Astrocyte (in vitro differentiated cells and primary cell): ENCODE measurements at regions not wholly inside any gene's neighbourhood (a gene's known extent, or its start where the extent isn't known, plus 50 kb on each side); places are given as distances from the start of the nearest gene placed in this dataset.

Experiments
- EZH2 ChIP-seq: IDR thresholded peaks from 2 replicates; pipeline ENCODE4 v1.6.1; 2012; ENCODE audit warnings: mild to moderate bottlenecking, low read length, inconsistent platforms; ENCODE audit not compliant: insufficient read depth
- TF ChIP-seq, protein P1 (sequence below): IDR thresholded peaks from 2 replicates; pipeline ENCODE4 v1.5.1; 2011; ENCODE audit warnings: low read depth, mild to moderate bottlenecking, inconsistent platforms, low read length, moderate library complexity; ENCODE audit not compliant: insufficient read depth

DNA sequence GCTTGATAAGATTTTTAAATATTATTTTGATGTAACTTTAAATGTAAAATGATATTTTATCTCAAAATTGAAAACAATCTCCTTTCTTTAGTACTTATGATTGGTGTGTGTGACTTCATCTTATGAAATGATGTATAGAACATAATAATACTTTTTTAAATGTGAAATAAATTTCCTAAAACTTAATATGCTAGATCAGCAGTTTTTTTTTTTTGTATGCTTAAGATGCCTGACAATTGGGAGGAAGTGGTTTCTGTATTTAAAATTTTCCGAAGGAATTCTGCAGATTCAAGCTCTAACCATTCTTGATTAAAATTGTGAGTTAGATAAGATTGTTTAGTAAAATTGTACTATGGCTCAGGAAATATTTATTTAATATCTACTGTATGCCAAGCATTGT, 154.9 kb downstream of the KDM5D start:
- no peak for TF ChIP-seq EZH2
- TF ChIP-seq, protein P1, sequence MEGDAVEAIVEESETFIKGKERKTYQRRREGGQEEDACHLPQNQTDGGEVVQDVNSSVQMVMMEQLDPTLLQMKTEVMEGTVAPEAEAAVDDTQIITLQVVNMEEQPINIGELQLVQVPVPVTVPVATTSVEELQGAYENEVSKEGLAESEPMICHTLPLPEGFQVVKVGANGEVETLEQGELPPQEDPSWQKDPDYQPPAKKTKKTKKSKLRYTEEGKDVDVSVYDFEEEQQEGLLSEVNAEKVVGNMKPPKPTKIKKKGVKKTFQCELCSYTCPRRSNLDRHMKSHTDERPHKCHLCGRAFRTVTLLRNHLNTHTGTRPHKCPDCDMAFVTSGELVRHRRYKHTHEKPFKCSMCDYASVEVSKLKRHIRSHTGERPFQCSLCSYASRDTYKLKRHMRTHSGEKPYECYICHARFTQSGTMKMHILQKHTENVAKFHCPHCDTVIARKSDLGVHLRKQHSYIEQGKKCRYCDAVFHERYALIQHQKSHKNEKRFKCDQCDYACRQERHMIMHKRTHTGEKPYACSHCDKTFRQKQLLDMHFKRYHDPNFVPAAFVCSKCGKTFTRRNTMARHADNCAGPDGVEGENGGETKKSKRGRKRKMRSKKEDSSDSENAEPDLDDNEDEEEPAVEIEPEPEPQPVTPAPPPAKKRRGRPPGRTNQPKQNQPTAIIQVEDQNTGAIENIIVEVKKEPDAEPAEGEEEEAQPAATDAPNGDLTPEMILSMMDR = no peak
